ENCODE measurements at regions not wholly inside any gene's neighbourhood (a gene's known extent, or its start where the extent isn't known, plus 50 kb on each side); places are given as distances from the start of the nearest gene placed in this dataset.

DNA sequence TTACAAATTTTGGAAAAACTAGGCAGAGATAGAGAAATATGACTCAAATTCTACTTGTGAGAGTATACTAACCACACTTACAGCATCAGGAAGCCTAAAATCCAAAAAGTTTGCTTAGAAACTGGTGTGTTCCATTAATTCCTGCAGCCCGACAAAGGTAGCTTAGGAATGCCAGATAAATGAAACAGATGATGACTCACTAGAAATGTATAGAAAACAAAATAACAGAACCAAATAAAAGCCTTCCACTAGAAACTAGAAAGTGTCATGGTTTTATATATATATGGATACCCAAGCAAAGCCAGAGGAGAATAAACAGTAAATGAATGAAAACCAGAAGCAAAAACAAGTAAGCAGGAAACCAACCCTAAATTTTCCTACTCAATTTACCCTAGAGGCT, 272.2 kb upstream of the PRDM9 start:
- no peak for TF ChIP-seq CTCF (IDR thresholded peaks at IDR 0.05)
- no peak for TF ChIP-seq TCF7L2 (IDR thresholded peaks at IDR 0.05; ENCODE audit: low read depth, low read length)
- TF ChIP-seq POLR2AphosphoS5 (IDR thresholded peaks at IDR 0.05; ENCODE audit: low read depth, low read length), result no peak
- TF ChIP-seq REST (IDR thresholded peaks at IDR 0.05; ENCODE audit: insufficient read depth in 1 of 2, low read depth in 2 of 2, low read length in 1 of 2), result no peak
